ENCODE measurements at regions not wholly inside any gene's neighbourhood (a gene's known extent, or its start where the extent isn't known, plus 50 kb on each side); places are given as distances from the start of the nearest gene placed in this dataset.

DNA sequence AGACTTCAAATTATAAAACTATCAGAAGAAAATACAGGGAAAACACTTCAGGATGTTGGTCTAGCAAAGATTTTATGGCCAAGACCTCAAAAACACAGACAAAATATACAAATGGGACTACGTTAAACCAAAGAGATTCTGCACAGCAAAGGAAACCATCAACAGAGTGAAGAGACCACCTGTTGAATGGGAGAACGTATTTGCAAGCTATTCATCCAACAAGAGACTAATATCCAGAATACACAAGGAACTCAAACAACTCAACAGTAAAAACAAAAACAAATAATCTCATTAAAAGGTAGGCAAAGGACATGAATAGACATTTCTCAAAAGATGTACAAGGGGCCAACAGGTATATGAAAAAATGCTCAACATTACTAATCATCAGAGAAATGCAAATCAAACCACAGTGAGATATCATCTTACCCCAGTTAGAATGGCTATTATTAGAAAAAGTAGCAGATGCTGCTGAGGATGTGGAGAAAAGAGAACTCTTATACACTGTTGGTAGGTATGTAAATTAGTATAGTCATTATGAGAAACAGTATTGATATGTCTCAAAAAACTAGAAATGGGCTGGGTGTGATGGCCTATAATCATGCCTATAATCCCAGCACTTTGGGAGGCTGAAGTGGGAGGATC is 112.6 kb downstream of the LRIG2 start:
- FAIRE-seq (no peak), DNase-seq (ENCODE audit: low read depth) (no peak)
- TF ChIP-seq, protein P1, sequence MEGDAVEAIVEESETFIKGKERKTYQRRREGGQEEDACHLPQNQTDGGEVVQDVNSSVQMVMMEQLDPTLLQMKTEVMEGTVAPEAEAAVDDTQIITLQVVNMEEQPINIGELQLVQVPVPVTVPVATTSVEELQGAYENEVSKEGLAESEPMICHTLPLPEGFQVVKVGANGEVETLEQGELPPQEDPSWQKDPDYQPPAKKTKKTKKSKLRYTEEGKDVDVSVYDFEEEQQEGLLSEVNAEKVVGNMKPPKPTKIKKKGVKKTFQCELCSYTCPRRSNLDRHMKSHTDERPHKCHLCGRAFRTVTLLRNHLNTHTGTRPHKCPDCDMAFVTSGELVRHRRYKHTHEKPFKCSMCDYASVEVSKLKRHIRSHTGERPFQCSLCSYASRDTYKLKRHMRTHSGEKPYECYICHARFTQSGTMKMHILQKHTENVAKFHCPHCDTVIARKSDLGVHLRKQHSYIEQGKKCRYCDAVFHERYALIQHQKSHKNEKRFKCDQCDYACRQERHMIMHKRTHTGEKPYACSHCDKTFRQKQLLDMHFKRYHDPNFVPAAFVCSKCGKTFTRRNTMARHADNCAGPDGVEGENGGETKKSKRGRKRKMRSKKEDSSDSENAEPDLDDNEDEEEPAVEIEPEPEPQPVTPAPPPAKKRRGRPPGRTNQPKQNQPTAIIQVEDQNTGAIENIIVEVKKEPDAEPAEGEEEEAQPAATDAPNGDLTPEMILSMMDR (IDR thresholded peaks at IDR 0.05; ENCODE audit: insufficient read depth, low read length, severe bottlenecking) = no peak
- H3K27me3 ChIP-seq (ENCODE audit: control insufficient read depth, insufficient read depth, low read length) = no peaks in the 10 kb centered on the region
- no peaks in the 10 kb centered on the region for H3K36me3 ChIP-seq (ENCODE audit: control insufficient read depth, insufficient read depth, low read length)
- no peak overlapping the region for H3K4me3 ChIP-seq (ENCODE audit: low read depth, low read length)

DNA sequence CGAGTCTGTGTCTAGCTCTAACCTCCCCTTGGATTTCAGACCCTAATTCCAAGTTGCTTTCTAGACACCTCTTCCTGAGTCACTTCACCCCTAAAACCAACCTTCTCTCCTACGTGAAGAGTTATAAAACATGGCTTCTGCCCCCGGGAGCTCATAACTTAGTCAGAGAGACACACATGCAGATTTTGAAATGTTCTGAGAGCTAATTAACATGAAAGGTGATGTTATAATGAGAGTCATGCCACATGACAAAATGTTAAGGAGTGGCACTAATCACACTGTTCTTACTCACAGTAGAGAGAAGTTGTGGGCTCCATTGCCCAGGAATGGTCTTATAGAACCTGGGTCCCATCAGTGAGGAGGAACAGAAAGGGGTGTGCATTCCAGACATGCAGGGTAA is 117.1 kb downstream of the LRIG2 start:
- Histone ChIP-seq H3K27me3 (ENCODE audit: control insufficient read depth, insufficient read depth, low read length) (no peaks in the 10 kb centered on the region), H3K36me3 (ENCODE audit: control insufficient read depth, insufficient read depth, low read length) (no peaks in the 10 kb centered on the region), H3K4me3 (ENCODE audit: low read depth, low read length) (no peak overlapping the region)
- no peak for FAIRE-seq
- TF ChIP-seq, protein P1 (IDR thresholded peaks at IDR 0.05; ENCODE audit: insufficient read depth, low read length, severe bottlenecking) = no peak
- no peak for DNase-seq (ENCODE audit: low read depth)

- FAIRE-seq (no peak), DNase-seq (ENCODE audit: low read depth) (no peak)
- TF ChIP-seq, protein P1 (IDR thresholded peaks at IDR 0.05; ENCODE audit: insufficient read depth, low read length, severe bottlenecking) = no peak
- Histone ChIP-seq H3K36me3 (ENCODE audit: control insufficient read depth, insufficient read depth, low read length) (no peaks in the 10 kb centered on the region), H3K4me3 (ENCODE audit: low read depth, low read length) (no peak overlapping the region), H3K27me3 (ENCODE audit: control insufficient read depth, insufficient read depth, low read length) (no peaks in the 10 kb centered on the region)
These were observed 117.9 kb downstream of the LRIG2 start for GRCh38 chr1:113190930-113191329.

DNA sequence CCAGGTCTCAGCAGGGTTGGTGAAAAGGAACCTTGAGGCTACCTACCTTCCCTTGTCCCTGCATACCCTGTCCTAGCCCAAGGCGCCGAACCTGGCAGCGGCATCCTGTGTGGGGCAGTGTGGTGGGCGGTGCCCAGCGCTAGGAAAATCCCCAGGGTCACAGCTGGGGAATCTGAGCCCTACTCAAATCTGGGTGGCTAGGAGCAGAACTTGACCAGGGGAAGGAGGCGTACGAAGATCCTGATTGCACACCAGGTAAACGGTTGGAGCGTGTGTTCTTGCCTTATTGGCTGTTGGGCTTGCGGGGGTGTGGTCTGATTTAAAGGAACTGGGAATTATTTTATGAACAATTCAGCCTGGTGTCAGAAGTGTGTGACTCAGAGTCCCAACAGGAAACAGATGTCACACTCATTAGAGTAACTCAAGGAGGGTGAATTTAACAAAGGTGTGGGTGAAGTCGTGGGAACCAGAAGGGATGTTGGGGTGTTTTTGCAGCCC is 118.6 kb downstream of the LRIG2 start:
- DNase-seq (ENCODE audit: low read depth) = peak; percentile 55
- TF ChIP-seq, protein P1 (IDR thresholded peaks at IDR 0.05; ENCODE audit: insufficient read depth, low read length, severe bottlenecking) = no peak
- H3K4me3 ChIP-seq (ENCODE audit: low read depth, low read length) = no peak overlapping the region
- no peak for FAIRE-seq
- H3K36me3 ChIP-seq (ENCODE audit: control insufficient read depth, insufficient read depth, low read length) = no peaks in the 10 kb centered on the region
- H3K27me3 ChIP-seq (ENCODE audit: control insufficient read depth, insufficient read depth, low read length) = no peaks in the 10 kb centered on the region

DNA sequence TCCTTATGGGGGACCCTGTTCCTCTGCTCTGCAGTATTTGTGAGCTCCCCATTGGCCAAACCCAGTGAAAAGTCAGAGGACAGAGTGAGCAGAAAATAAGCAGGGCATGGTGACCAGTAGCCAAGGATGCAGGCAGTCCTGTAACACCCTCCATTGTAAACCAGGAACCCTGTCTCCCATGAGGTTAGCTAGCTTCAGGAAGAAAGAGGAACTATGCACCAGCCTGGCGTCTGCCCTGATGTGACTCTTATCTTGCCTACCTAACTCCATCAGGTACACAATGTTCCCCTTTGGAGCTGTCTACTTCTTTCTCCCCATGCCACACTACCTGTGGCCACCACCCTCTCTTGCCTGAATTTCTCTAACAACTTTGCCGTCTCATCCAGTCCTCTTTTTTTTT is 119.2 kb downstream of the LRIG2 start:
- Histone ChIP-seq H3K27me3 (ENCODE audit: control insufficient read depth, insufficient read depth, low read length) (no peaks in the 10 kb centered on the region), H3K36me3 (ENCODE audit: control insufficient read depth, insufficient read depth, low read length) (no peaks in the 10 kb centered on the region), H3K4me3 (ENCODE audit: low read depth, low read length) (no peak overlapping the region)
- FAIRE-seq (no peak), DNase-seq (ENCODE audit: low read depth) (no peak)
- TF ChIP-seq, protein P1 (IDR thresholded peaks at IDR 0.05; ENCODE audit: insufficient read depth, low read length, severe bottlenecking) = no peak

DNA sequence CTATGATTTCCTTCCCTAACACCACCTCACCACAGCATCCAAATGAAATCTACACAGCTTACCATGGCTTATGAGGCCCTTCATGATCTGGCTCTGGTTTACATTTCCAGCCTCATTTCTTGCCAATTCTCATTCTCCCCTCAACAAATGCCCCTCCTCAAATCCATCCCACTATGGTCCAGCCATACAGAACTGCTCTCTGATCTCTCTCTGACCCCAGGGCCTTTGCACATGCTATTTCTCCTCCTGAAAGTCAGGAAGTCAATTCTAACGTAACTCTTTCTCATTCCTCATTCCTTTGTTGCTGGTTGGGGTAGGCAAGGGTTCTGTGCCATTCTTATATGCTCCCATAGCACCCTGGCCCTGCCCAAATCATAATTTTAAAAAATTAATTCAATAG is 120.0 kb downstream of the LRIG2 start:
- no peak for FAIRE-seq

More for the DNA sequence above, 120.0 kb downstream of the LRIG2 start:
- TF ChIP-seq, protein P1 (IDR thresholded peaks at IDR 0.05; ENCODE audit: insufficient read depth, low read length, severe bottlenecking) = no peak
- no peaks in the 10 kb centered on the region for H3K27me3 ChIP-seq (ENCODE audit: control insufficient read depth, insufficient read depth, low read length)
- no peak for DNase-seq (ENCODE audit: low read depth)
- H3K4me3 ChIP-seq (ENCODE audit: low read depth, low read length) = no peak overlapping the region
- no peaks in the 10 kb centered on the region for H3K36me3 ChIP-seq (ENCODE audit: control insufficient read depth, insufficient read depth, low read length)
